ENCODE measurements at regions not wholly inside any gene's neighbourhood (a gene's known extent, or its start where the extent isn't known, plus 50 kb on each side); places are given as distances from the start of the nearest gene placed in this dataset.
A peak's percentile ranks its signal among the peaks of the same experiment; 100 is the strongest.
"Not testable (repeated sequence)": the region's sequence is repeated elsewhere in the genome, so short reads cannot be mapped to it uniquely, and the experiment has no call there.

DNA sequence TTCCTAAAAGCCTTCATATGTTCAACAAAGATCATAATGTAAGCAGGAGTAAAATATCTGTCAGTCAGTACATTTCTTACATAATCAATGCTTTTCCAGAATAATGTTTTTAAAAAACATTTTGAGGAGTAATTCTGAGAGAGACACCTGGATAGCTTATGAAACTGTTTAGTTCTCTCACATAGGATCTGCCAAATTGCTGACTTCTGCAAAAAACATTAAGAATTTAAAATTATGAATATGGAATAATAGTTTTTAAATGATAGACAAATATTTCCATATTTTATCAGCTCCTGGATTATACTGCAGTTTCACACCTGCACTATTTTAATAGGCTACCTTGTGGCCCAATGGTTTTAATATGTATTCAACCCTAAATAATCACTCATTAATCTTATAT, 142.7 kb upstream of the RUNX1 start:
- Mint-ChIP-seq H3K9me3 (peaks cover 3% of the 10 kb centered on the region), H3K4me3 (no peak overlapping the region), H3K27ac (no peak overlapping the region), H3K36me3 (ENCODE audit: low read depth) (no peaks in the 10 kb centered on the region), H3K4me1 (ENCODE audit: low read depth) (peaks cover 14% of the 10 kb centered on the region), H3K27me3 (peaks cover 4% of the 10 kb centered on the region)
- ChIA-PET POLR2A (interaction anchor here (1.0 kb wide), 1 partner anchor 144 kb away, joined by 3 read pairs; no protein-coding TSS in a partner anchor), CTCF (interaction anchor here (1.1 to 1.7 kb wide), 3 partner anchors 13 to 32 kb away, joined by 3 to 4 read pairs (median 4); no protein-coding TSS in a partner anchor)
- intact Hi-C loops (cut with micrococcal nuclease), result no loop called here
- ATAC-seq (no peak), DNase-seq (no peak)
- TF ChIP-seq, protein P1, sequence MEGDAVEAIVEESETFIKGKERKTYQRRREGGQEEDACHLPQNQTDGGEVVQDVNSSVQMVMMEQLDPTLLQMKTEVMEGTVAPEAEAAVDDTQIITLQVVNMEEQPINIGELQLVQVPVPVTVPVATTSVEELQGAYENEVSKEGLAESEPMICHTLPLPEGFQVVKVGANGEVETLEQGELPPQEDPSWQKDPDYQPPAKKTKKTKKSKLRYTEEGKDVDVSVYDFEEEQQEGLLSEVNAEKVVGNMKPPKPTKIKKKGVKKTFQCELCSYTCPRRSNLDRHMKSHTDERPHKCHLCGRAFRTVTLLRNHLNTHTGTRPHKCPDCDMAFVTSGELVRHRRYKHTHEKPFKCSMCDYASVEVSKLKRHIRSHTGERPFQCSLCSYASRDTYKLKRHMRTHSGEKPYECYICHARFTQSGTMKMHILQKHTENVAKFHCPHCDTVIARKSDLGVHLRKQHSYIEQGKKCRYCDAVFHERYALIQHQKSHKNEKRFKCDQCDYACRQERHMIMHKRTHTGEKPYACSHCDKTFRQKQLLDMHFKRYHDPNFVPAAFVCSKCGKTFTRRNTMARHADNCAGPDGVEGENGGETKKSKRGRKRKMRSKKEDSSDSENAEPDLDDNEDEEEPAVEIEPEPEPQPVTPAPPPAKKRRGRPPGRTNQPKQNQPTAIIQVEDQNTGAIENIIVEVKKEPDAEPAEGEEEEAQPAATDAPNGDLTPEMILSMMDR (IDR thresholded peaks at IDR 0.05), result no peak

- H3K4me1 Mint-ChIP-seq (ENCODE audit: low read depth), result peaks cover 14% of the 10 kb centered on the region
- TF ChIP-seq, protein P1 (IDR thresholded peaks at IDR 0.05), result no peak
- no peak for ATAC-seq
- ChIA-PET POLR2A (interaction anchor here (1.0 kb wide), 1 partner anchor 144 kb away, joined by 3 read pairs; no protein-coding TSS in a partner anchor), CTCF (interaction anchor here (1.1 to 1.7 kb wide), 3 partner anchors 14 to 31 kb away, joined by 3 to 4 read pairs (median 4); no protein-coding TSS in a partner anchor)
- H3K36me3 Mint-ChIP-seq (ENCODE audit: low read depth), result no peaks in the 10 kb centered on the region
- peaks cover 4% of the 10 kb centered on the region for H3K27me3 Mint-ChIP-seq
- no peak overlapping the region for H3K27ac Mint-ChIP-seq
- H3K9me3 Mint-ChIP-seq, result peaks cover 1% of the 10 kb centered on the region
- intact Hi-C loops (cut with micrococcal nuclease), result no loop called here
- no peak overlapping the region for H3K4me3 Mint-ChIP-seq
- DNase-seq, result no peak
Observed at GRCh38 chr21:35191128-35191527, 142.0 kb upstream of the RUNX1 start.

DNA sequence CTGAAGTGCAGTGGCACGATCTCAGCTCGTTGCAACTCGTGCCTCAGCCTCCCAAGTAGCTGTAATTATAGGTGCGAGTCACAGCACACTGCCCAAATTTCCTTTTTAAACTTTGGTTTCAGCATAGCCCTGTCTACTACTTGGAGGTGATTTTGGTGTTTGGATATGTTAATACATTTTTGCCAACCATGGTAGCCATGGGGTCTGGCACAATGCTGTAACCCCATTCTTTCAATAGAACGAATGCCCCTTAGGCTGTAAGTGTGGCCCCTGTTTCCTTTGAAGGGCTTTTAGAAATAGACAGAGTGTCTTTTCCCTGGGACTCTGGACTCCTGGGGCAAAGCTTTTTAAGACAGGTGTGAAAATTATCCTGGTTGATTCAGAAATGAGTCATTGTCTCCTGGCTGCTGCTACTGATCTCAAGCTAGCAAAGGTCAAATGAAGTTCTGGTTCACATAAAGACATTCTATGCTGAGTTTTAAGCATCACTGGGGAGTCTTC, 141.1 kb upstream of the RUNX1 start:
- TF ChIP-seq, protein P1 (IDR thresholded peaks at IDR 0.05), result no peak
- peak; percentile 24 for ATAC-seq
- intact Hi-C loops (cut with micrococcal nuclease), result no loop called here

GRCh38 chr21:35189077-35189863, 140.2 kb upstream of the RUNX1 start:
- ChIA-PET POLR2A (interaction anchor here (0.8 to 1.0 kb wide), 3 partner anchors 10 to 246 kb away, joined by 3 read pairs; no protein-coding TSS in a partner anchor), CTCF (interaction anchor here (1.0 to 1.6 kb wide), 3 partner anchors 11 to 19 kb away, joined by 3 to 4 read pairs (median 3); no protein-coding TSS in a partner anchor)
- H3K4me1 Mint-ChIP-seq (ENCODE audit: low read depth), result peaks cover 14% of the 10 kb centered on the region
- H3K4me3 Mint-ChIP-seq, result no peak overlapping the region
- ATAC-seq (no peak), DNase-seq (no peak)
- H3K27ac Mint-ChIP-seq, result no peak overlapping the region
- peaks cover 4% of the 10 kb centered on the region for H3K27me3 Mint-ChIP-seq
- TF ChIP-seq, protein P1 (IDR thresholded peaks at IDR 0.05), result no peak
- intact Hi-C loops (cut with micrococcal nuclease), result no loop called here
- no peaks in the 10 kb centered on the region for H3K36me3 Mint-ChIP-seq (ENCODE audit: low read depth)
- no peaks in the 10 kb centered on the region for H3K9me3 Mint-ChIP-seq

More for the DNA sequence above, 141.1 kb upstream of the RUNX1 start:
- Mint-ChIP-seq H3K27me3 (peaks cover 4% of the 10 kb centered on the region), H3K27ac (no peak overlapping the region), H3K9me3 (no peaks in the 10 kb centered on the region), H3K4me3 (no peak overlapping the region), H3K36me3 (ENCODE audit: low read depth) (no peaks in the 10 kb centered on the region), H3K4me1 (ENCODE audit: low read depth) (peaks cover 14% of the 10 kb centered on the region)
- no peak for DNase-seq
- CTCF ChIA-PET, result interaction anchor here (1.6 kb wide), 1 partner anchor 13 kb away, joined by 3 read pairs; no protein-coding TSS in a partner anchor
- POLR2A ChIA-PET, result no interaction called here

DNA sequence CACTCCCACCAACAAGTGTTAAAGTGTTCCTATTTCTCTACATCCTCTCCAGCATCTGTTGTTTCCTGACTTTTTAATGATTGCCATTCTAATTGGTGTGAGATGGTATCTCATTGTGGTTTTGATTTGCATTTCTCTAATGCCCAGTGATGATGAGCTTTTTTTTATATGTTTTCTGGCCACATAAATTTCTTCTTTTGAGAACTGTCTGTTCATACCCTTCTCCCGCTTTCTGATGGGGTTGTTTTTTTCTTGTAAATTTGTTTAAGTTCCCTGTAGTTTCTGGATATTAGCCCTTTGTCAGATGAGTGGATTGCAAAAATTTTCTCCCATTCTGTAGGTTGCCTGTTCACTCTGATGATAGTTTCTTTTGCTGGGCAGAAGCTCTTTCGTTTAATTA, 134.3 kb upstream of the RUNX1 start:
- intact Hi-C loops (cut with micrococcal nuclease); H3K27me3 Mint-ChIP-seq; H3K27ac Mint-ChIP-seq; POLR2A ChIA-PET; H3K36me3 Mint-ChIP-seq (ENCODE audit: low read depth); H3K4me3 Mint-ChIP-seq; CTCF ChIA-PET; H3K9me3 Mint-ChIP-seq; DNase-seq; ATAC-seq: not testable (repeated sequence)
- H3K4me1 Mint-ChIP-seq (ENCODE audit: low read depth), result peaks cover 12% of the 10 kb centered on the region

Measured in activated CD8-positive, alpha-beta T cell treated with anti-CD3 and anti-CD28 coated beads for 36 hours (primary cell).